ENCODE measurements at regions not wholly inside any gene's neighbourhood (a gene's known extent, or its start where the extent isn't known, plus 50 kb on each side); places are given as distances from the start of the nearest gene placed in this dataset.
"Not testable (repeated sequence)": the region's sequence is repeated elsewhere in the genome, so short reads cannot be mapped to it uniquely, and the experiment has no call there.

GRCh38 chr7:68682910-68683309 is 915.4 kb upstream of the AUTS2 start:
- DNase-seq (ENCODE audit: low spot score): no peak

- no peak for DNase-seq (ENCODE audit: low spot score)
These were observed 913.9 kb upstream of the AUTS2 start for GRCh38 chr7:68684246-68684839.

- DNase-seq (ENCODE audit: low spot score): no peak
These were observed 913.3 kb upstream of the AUTS2 start for GRCh38 chr7:68684996-68685395.

GRCh38 chr7:68688416-68689086 is 909.7 kb upstream of the AUTS2 start:
- no peak for DNase-seq (ENCODE audit: low spot score)

GRCh38 chr7:68689087-68689433 is 909.2 kb upstream of the AUTS2 start:
- no peak for DNase-seq (ENCODE audit: low spot score)

GRCh38 chr7:68691261-68692216 is 906.7 kb upstream of the AUTS2 start:
- no peak for DNase-seq (ENCODE audit: low spot score)

GRCh38 chr7:68692511-68692910 is 905.8 kb upstream of the AUTS2 start:
- no peak for DNase-seq (ENCODE audit: low spot score)

GRCh38 chr7:68694656-68695055 is 903.6 kb upstream of the AUTS2 start:
- DNase-seq (ENCODE audit: low spot score): no peak

GRCh38 chr7:68697796-68698280 is 900.4 kb upstream of the AUTS2 start:
- DNase-seq (ENCODE audit: low spot score): no peak

- no peak for DNase-seq (ENCODE audit: low spot score)
These were observed 899.1 kb upstream of the AUTS2 start for GRCh38 chr7:68699090-68699711.

- no peak for DNase-seq (ENCODE audit: low spot score)
These were observed 897.9 kb upstream of the AUTS2 start for GRCh38 chr7:68700414-68700813.

- DNase-seq (ENCODE audit: low spot score): no peak
These were observed 892.0 kb upstream of the AUTS2 start for GRCh38 chr7:68706291-68706690.

GRCh38 chr7:68707159-68707558 is 891.1 kb upstream of the AUTS2 start:
- no peak for DNase-seq (ENCODE audit: low spot score)

- no peak for DNase-seq (ENCODE audit: low spot score)
These were observed 890.3 kb upstream of the AUTS2 start for GRCh38 chr7:68707958-68708357.

- DNase-seq (ENCODE audit: low spot score): no peak
These were observed 885.2 kb upstream of the AUTS2 start for GRCh38 chr7:68712956-68713495.

- not testable (repeated sequence) for DNase-seq (ENCODE audit: low spot score)
These were observed 884.1 kb upstream of the AUTS2 start for GRCh38 chr7:68714135-68714534.

GRCh38 chr7:68715907-68716306 is 882.4 kb upstream of the AUTS2 start:
- DNase-seq (ENCODE audit: low spot score): no peak

- no peak for DNase-seq (ENCODE audit: low spot score)
These were observed 881.1 kb upstream of the AUTS2 start for GRCh38 chr7:68717176-68717575.

GRCh38 chr7:68718097-68718551 is 880.2 kb upstream of the AUTS2 start:
- DNase-seq (ENCODE audit: low spot score): no peak

- DNase-seq (ENCODE audit: low spot score): no peak
These were observed 877.6 kb upstream of the AUTS2 start for GRCh38 chr7:68720697-68721096.

- no peak for DNase-seq (ENCODE audit: low spot score)
These were observed 876.2 kb upstream of the AUTS2 start for GRCh38 chr7:68722044-68722443.

Measured in mesenteric fat pad (tissue), 1 donor.